Panc1 (cell line): ENCODE measurements at regions not wholly inside any gene's neighbourhood (a gene's known extent, or its start where the extent isn't known, plus 50 kb on each side); places are given as distances from the start of the nearest gene placed in this dataset.

Experiments
- ATAC-seq: fragments of 200-7000 bp; cut with Tn5 transposase; 2 replicates; pipeline ENCODE4 v1.9.1; 2020; ENCODE audit warnings: mild to moderate bottlenecking, moderate library complexity
- BruUV-seq: library from RNA; stranded (reverse); fragments of 400-500 nt; replicated peaks from 2 replicates; lab custom pipeline; 2021; lab: Mats Ljungman, UMichigan
- CTCF ChIA-PET: fragments of 300-600 bp; sonication (Branson Sonifier 250); formaldehyde crosslinking; loops from one replicate; lab custom pipeline; 2022; ENCODE audit warnings: antibody characterized with exemption; lab: Charles Lee
- POLR2A ChIA-PET: fragments of 300-600 bp; sonication (Branson Sonifier 250); formaldehyde crosslinking; loops from one replicate; lab custom pipeline; 2022; ENCODE audit warnings: antibody characterized with exemption; lab: Charles Lee
- DNase-seq: peaks from one replicate; pipeline ENCODE4 v3.0.0-alpha.2; 2010; ENCODE audit warnings: low read depth, low spot score
- H3K27ac ChIP-seq: 2 replicates; pipeline ENCODE4 v1.5.1; 2011; ENCODE audit warnings: mild to moderate bottlenecking, low read length, inconsistent platforms
- H3K27me3 ChIP-seq: fragments of 200-500 bp; sonication (Bioruptor generic); 2 replicates; pipeline ENCODE4 v1.6.0; 2014; ENCODE audit warnings: low read length, inconsistent platforms; ENCODE audit not compliant: control insufficient read depth, insufficient read depth
- H3K36me3 ChIP-seq: fragments of 200-500 bp; sonication (Bioruptor generic); 2 replicates; pipeline ENCODE4 v1.5.1; 2014; ENCODE audit warnings: inconsistent platforms, mild to moderate bottlenecking, low read length, moderate library complexity; ENCODE audit not compliant: control insufficient read depth, insufficient read depth
- H3K4me1 ChIP-seq: 2 replicates; pipeline ENCODE4 v1.5.1; 2011; ENCODE audit warnings: inconsistent platforms, mild to moderate bottlenecking, low read length, moderate library complexity; ENCODE audit not compliant: control insufficient read depth, insufficient read depth
- H3K4me3 ChIP-seq, 2 experiments: 2 replicates each; pipeline ENCODE4 v1.5.1; 2011 to 2012; ENCODE audit warnings: low read depth in 2 of 2, low read length in 2 of 2, mild to moderate bottlenecking in 2 of 2, inconsistent platforms in 1 of 2, moderate library complexity in 1 of 2
- H3K9me3 ChIP-seq: fragments of 200-500 bp; sonication (Bioruptor generic); 2 replicates; pipeline ENCODE4 v1.5.1; 2014; ENCODE audit warnings: low read depth, mild to moderate bottlenecking, inconsistent platforms, low read length, moderate library complexity; ENCODE audit not compliant: control insufficient read depth, insufficient read depth
- CTCF ChIP-seq: fragments of 450-650 bp; IDR thresholded peaks from 2 replicates; pipeline ENCODE4 v1.5.1; 2017; ENCODE audit warnings: mild to moderate bottlenecking
- POLR2AphosphoS5 ChIP-seq: IDR thresholded peaks from 2 replicates; pipeline ENCODE4 v1.6.1; 2012; ENCODE audit warnings: mild to moderate bottlenecking, low read depth, low read length, moderate library complexity
- REST ChIP-seq, 2 experiments: IDR thresholded peaks; 2 replicates each; pipeline ENCODE4 v1.6.1; 2011 to 2012; ENCODE audit warnings: low read depth in 2 of 2, control low read depth in 1 of 2, low read length in 1 of 2, mild to moderate bottlenecking in 1 of 2, moderate library complexity in 1 of 2; ENCODE audit not compliant: insufficient read depth in 1 of 2
- SIN3A ChIP-seq: IDR thresholded peaks from 2 replicates; pipeline ENCODE4 v1.6.1; 2012; ENCODE audit warnings: low read depth, mild to moderate bottlenecking, low read length, moderate library complexity, borderline replicate concordance; ENCODE audit not compliant: insufficient read depth
- TCF7L2 ChIP-seq: IDR thresholded peaks from 2 replicates; pipeline ENCODE4 v1.6.1; 2011; ENCODE audit warnings: mild to moderate bottlenecking, low read depth, low read length, inconsistent platforms
- in situ Hi-C: cut with HindIII; loops from 2 replicates; pipeline ENCODE4 v1.10.0; 2016; ENCODE audit warnings: low sequenced_read_pairs, low pct_unique_long_range_greater_than_20kb
- intact Hi-C: fragments of 100-400 bp; cut with micrococcal nuclease; formaldehyde crosslinking; loops from one replicate; pipeline ENCODE4 v1.10.0; 2022; ENCODE audit not compliant: unreplicated experiment

- intact Hi-C loops = no loop called here
- ATAC-seq (no peak), DNase-seq (no peak)
- H3K27ac ChIP-seq = no peak overlapping the region
- ChIA-PET POLR2A (no interaction called here), CTCF (no interaction called here)
- TF ChIP-seq CTCF = no peak
- TF ChIP-seq POLR2AphosphoS5 = no peak
- no peak for TF ChIP-seq SIN3A
- no peak for TF ChIP-seq TCF7L2
- no peak for TF ChIP-seq REST (IDR thresholded peaks at IDR 0.05; ENCODE audit: insufficient read depth in 1 of 2, low read depth in 2 of 2, low read length in 1 of 2)
- no TSS peak for BruUV-seq
- peaks cover 3% of the 10 kb centered on the region; the same call in 1 of the 2 replicates for H3K27me3 ChIP-seq
- H3K4me3 ChIP-seq = no peak overlapping the region
- peaks cover 18% of the 10 kb centered on the region for H3K4me1 ChIP-seq
- H3K36me3 ChIP-seq = no peaks in the 10 kb centered on the region
- H3K9me3 ChIP-seq = peaks cover 19% of the 10 kb centered on the region; the same call in 1 of the 2 replicates
- in situ Hi-C loops = no loop called here
Observed at GRCh38 chr18:77365667-77366066, 116.0 kb downstream of the GALR1 start.

- CTCF ChIA-PET = no interaction called here
- H3K27me3 ChIP-seq = peaks cover 3% of the 10 kb centered on the region; the same call in 1 of the 2 replicates
- TF ChIP-seq SIN3A (no peak), REST (IDR thresholded peaks at IDR 0.05; ENCODE audit: insufficient read depth in 1 of 2, low read depth in 2 of 2, low read length in 1 of 2) (no peak), TCF7L2 (no peak), POLR2AphosphoS5 (no peak), CTCF (no peak)
- intact Hi-C loops (no loop called here), in situ Hi-C loops (no loop called here)
- H3K27ac ChIP-seq = no peak overlapping the region
- H3K4me1 ChIP-seq = peaks cover 18% of the 10 kb centered on the region
- POLR2A ChIA-PET = no interaction called here
- DNase-seq = no peak
- no TSS peak for BruUV-seq
- no peaks in the 10 kb centered on the region for H3K36me3 ChIP-seq
- 0 out of 2 replicates have a peak, but pooled peaks have one; percentile 46 for ATAC-seq
- peaks cover 19% of the 10 kb centered on the region; the same call in 1 of the 2 replicates for H3K9me3 ChIP-seq
- no peak overlapping the region for H3K4me3 ChIP-seq
Observed at GRCh38 chr18:77366067-77366719, 116.5 kb downstream of the GALR1 start.
